SK-N-SH treated with all-trans-retinoic acid at 6 μM for 48 hours (cell line): ENCODE measurements at regions not wholly inside any gene's neighbourhood (a gene's known extent, or its start where the extent isn't known, plus 50 kb on each side); places are given as distances from the start of the nearest gene placed in this dataset.

Experiments
- ESRRG ChIP-seq: fragments of 250-450 bp; sonication (Bioruptor Pico); IDR thresholded peaks from 2 replicates; pipeline ENCODE4 v1.6.1; 2021; ENCODE audit warnings: mild to moderate bottlenecking
- RARB ChIP-seq: fragments of 250-450 bp; sonication (Bioruptor Pico); IDR thresholded peaks from 2 replicates; pipeline ENCODE4 v1.8.0; 2021; ENCODE audit warnings: mild to moderate bottlenecking, moderate library complexity
- ZC3H10 ChIP-seq: fragments of 250-450 bp; sonication (Bioruptor Pico); IDR thresholded peaks from 2 replicates; pipeline ENCODE4 v1.5.1; 2021; ENCODE audit warnings: mild to moderate bottlenecking, moderate library complexity
- ZFP3 ChIP-seq: fragments of 250-450 bp; sonication (Bioruptor Pico); IDR thresholded peaks from 2 replicates; pipeline ENCODE4 v1.5.0; 2020; ENCODE audit warnings: mild to moderate bottlenecking, moderate library complexity
- ZFP30 ChIP-seq: fragments of 450-650 bp; formaldehyde crosslinking; IDR thresholded peaks from 2 replicates; pipeline ENCODE4 v1.5.0; 2022; ENCODE audit warnings: mild to moderate bottlenecking, moderate library complexity
- ZNF8 ChIP-seq: fragments of 450-650 bp; formaldehyde crosslinking; IDR thresholded peaks from 2 replicates; pipeline ENCODE4 v1.5.0; 2020; ENCODE audit warnings: mild to moderate bottlenecking, moderate library complexity
- TF ChIP-seq, protein P1 (sequence below): fragments of 250-450 bp; sonication (Bioruptor Pico); IDR thresholded peaks from 2 replicates; pipeline ENCODE4 v1.8.0; 2020; ENCODE audit warnings: mild to moderate bottlenecking, moderate library complexity, borderline replicate concordance

DNA sequence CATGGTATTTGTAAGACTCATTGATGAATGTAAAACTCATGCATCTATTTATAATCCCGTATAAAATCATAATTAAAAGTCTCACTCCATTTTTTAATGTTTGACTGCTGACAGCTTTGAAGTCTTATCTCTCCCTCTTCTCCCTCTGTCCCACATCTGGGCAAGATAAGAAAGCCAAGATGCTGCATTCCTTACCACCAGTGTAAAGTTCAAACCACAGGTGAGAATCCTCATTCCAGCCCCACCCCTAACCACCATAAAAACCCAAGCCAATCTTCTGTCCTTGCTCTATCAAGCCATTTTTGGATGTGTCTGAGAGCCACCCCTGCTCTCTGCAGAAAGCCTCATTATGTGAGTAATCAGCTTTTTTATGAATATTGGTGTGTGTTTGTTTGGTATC, 59.3 kb upstream of the MAGED1 start:
- no peak for TF ChIP-seq ZFP30 (CRISPR knock-in tag)
- TF ChIP-seq ZFP3 (CRISPR knock-in tag) = no peak
- TF ChIP-seq ZNF8 (CRISPR knock-in tag) = no peak
- no peak for TF ChIP-seq RARB (CRISPR knock-in tag)
- TF ChIP-seq ESRRG (CRISPR knock-in tag) = no peak
- TF ChIP-seq, protein P1, sequence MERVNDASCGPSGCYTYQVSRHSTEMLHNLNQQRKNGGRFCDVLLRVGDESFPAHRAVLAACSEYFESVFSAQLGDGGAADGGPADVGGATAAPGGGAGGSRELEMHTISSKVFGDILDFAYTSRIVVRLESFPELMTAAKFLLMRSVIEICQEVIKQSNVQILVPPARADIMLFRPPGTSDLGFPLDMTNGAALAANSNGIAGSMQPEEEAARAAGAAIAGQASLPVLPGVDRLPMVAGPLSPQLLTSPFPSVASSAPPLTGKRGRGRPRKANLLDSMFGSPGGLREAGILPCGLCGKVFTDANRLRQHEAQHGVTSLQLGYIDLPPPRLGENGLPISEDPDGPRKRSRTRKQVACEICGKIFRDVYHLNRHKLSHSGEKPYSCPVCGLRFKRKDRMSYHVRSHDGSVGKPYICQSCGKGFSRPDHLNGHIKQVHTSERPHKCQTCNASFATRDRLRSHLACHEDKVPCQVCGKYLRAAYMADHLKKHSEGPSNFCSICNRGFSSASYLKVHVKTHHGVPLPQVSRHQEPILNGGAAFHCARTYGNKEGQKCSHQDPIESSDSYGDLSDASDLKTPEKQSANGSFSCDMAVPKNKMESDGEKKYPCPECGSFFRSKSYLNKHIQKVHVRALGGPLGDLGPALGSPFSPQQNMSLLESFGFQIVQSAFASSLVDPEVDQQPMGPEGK (CRISPR knock-in tag) = no peak
- no peak for TF ChIP-seq ZC3H10 (CRISPR knock-in tag)
